IMR-90 (cell line): ENCODE measurements at regions not wholly inside any gene's neighbourhood (a gene's known extent, or its start where the extent isn't known, plus 50 kb on each side); places are given as distances from the start of the nearest gene placed in this dataset.

ENCODE experiments used
- ATAC-seq: fragments of 200-7000 bp; cut with Tn5 transposase; 2 replicates; pipeline ENCODE4 v1.9.1; 2020; ENCODE audit warnings: low read depth, mild to moderate bottlenecking, moderate library complexity
- BruUV-seq: library from RNA; stranded (reverse); fragments of 400-500 nt; replicated peaks from 2 replicates; lab custom pipeline; 2021; lab: Mats Ljungman, UMichigan
- CTCF ChIA-PET: fragments of 300-600 bp; formaldehyde crosslinking; extraction: SDS; loops from one replicate; lab custom pipeline; 2021; ENCODE audit warnings: antibody characterized with exemption; lab: Yijun Ruan, JAX
- POLR2A ChIA-PET: fragments of 300-600 bp; sonication (Branson Sonifier 250); formaldehyde crosslinking; loops from one replicate; lab custom pipeline; 2022; ENCODE audit warnings: antibody characterized with exemption; ENCODE audit not compliant: unreplicated experiment; lab: Charles Lee
- DNase-seq: peaks from one replicate; pipeline ENCODE4 v3.0.0; 2013
- H2AFZ ChIP-seq: replicated peaks from 2 replicates; pipeline ENCODE3; 2013; ENCODE audit warnings: low read length, mild to moderate bottlenecking; ENCODE audit not compliant: poor library complexity
- H2AK5ac ChIP-seq: 2 replicates; pipeline ENCODE4 v1.6.1; 2013; ENCODE audit warnings: low read depth, low read length, inconsistent platforms
- H2AK9ac ChIP-seq: replicated peaks from 2 replicates; pipeline ENCODE3; 2013; ENCODE audit warnings: mild to moderate bottlenecking, low read depth, low read length, moderate library complexity; ENCODE audit not compliant: poor library complexity
- H2BK120ac ChIP-seq: 2 replicates; pipeline ENCODE4 v1.6.1; 2013; ENCODE audit warnings: low read depth, low read length, inconsistent platforms
- H2BK15ac ChIP-seq: 3 replicates; pipeline ENCODE4 v1.6.1; 2013; ENCODE audit warnings: low read depth, low read length, inconsistent platforms
- H2BK20ac ChIP-seq: 2 replicates; pipeline ENCODE4 v1.6.1; 2013; ENCODE audit warnings: low read depth, mild to moderate bottlenecking, inconsistent platforms, low read length, moderate library complexity
- H2BK5ac ChIP-seq: 2 replicates; pipeline ENCODE4 v1.6.1; 2013; ENCODE audit warnings: mild to moderate bottlenecking, low read depth, low read length, inconsistent platforms; ENCODE audit not compliant: poor library complexity, severe bottlenecking
- H3K14ac ChIP-seq: replicated peaks from 2 replicates; pipeline ENCODE4 v1.6.1; 2013; ENCODE audit warnings: low read depth, low read length, inconsistent platforms
- H3K18ac ChIP-seq: 2 replicates; pipeline ENCODE4 v1.6.1; 2013; ENCODE audit warnings: low read depth, low read length, control low read depth
- H3K23ac ChIP-seq: 2 replicates; pipeline ENCODE4 v1.6.1; 2013; ENCODE audit warnings: low read depth, low read length, inconsistent platforms
- H3K27ac ChIP-seq: 2 replicates; pipeline ENCODE4 v1.5.1; 2013; ENCODE audit warnings: mild to moderate bottlenecking, control low read depth, low read length; ENCODE audit not compliant: insufficient read depth
- H3K27me3 ChIP-seq: 2 replicates; pipeline ENCODE4 v1.6.1; 2013; ENCODE audit warnings: low read length; ENCODE audit not compliant: control insufficient read depth, insufficient read depth
- H3K36me3 ChIP-seq: 2 replicates; pipeline ENCODE4 v1.6.1; 2013; ENCODE audit warnings: low read length, mixed read lengths; ENCODE audit not compliant: control insufficient read depth, insufficient read depth
- H3K4ac ChIP-seq: 2 replicates; pipeline ENCODE4 v1.6.1; 2013; ENCODE audit warnings: low read depth, low read length, inconsistent platforms
- H3K4me1 ChIP-seq: 2 replicates; pipeline ENCODE4 v1.6.1; 2013; ENCODE audit warnings: low read length, mixed read lengths; ENCODE audit not compliant: control insufficient read depth, insufficient read depth
- H3K4me2 ChIP-seq: 2 replicates; pipeline ENCODE4 v1.6.1; 2013; ENCODE audit warnings: low read depth, mild to moderate bottlenecking, control low read depth, low read length, moderate library complexity
- H3K4me3 ChIP-seq: 2 replicates; pipeline ENCODE4 v1.5.1; 2013; ENCODE audit warnings: low read depth, mild to moderate bottlenecking, control low read depth, low read length, moderate library complexity; ENCODE audit not compliant: insufficient read depth
- H3K56ac ChIP-seq: 2 replicates; pipeline ENCODE4 v1.6.1; 2013; ENCODE audit warnings: low read length, inconsistent platforms; ENCODE audit not compliant: insufficient read depth; ENCODE audit errors: extremely low read depth
- H3K79me1 ChIP-seq, 2 experiments: 2 replicates each; pipeline ENCODE4 v1.6.1; 2013; ENCODE audit warnings: low read length in 2 of 2, inconsistent platforms in 1 of 2, low read depth in 1 of 2
- H3K9ac ChIP-seq: 2 replicates; pipeline ENCODE4 v1.6.1; 2013; ENCODE audit warnings: low read depth, low read length, control low read depth
- H3K9me1 ChIP-seq: 2 replicates; pipeline ENCODE4 v1.6.1; 2013; ENCODE audit warnings: low read length, inconsistent platforms; ENCODE audit not compliant: insufficient read depth
- H3K9me3 ChIP-seq: 2 replicates; pipeline ENCODE4 v1.6.1; 2013; ENCODE audit warnings: low read length; ENCODE audit not compliant: control insufficient read depth, insufficient read depth
- H4K20me1 ChIP-seq: 2 replicates; pipeline ENCODE4 v1.6.1; 2013; ENCODE audit warnings: low read length, inconsistent platforms; ENCODE audit not compliant: insufficient read depth
- H4K5ac ChIP-seq: 2 replicates; pipeline ENCODE4 v1.6.1; 2013; ENCODE audit warnings: mild to moderate bottlenecking, low read depth, low read length, control low read depth
- H4K8ac ChIP-seq, 2 experiments: 2 replicates each; pipeline ENCODE4 v1.6.1; 2013; ENCODE audit warnings: low read depth in 2 of 2, low read length in 2 of 2, control low read depth in 1 of 2, inconsistent platforms in 1 of 2
- H4K91ac ChIP-seq: 2 replicates; pipeline ENCODE4 v1.6.1; 2013; ENCODE audit warnings: low read depth, low read length, inconsistent platforms; ENCODE audit not compliant: insufficient read depth
- BHLHE40 ChIP-seq: fragments of 150-350 bp; IDR thresholded peaks from 2 replicates; pipeline ENCODE4 v1.6.1; 2016; ENCODE audit warnings: mild to moderate bottlenecking, low read depth, low read length
- CEBPB ChIP-seq: IDR thresholded peaks from 2 replicates; pipeline ENCODE4 v1.6.1; 2012; ENCODE audit warnings: low read depth, low read length, improper control_type of control experiment
- CHD1 ChIP-seq: IDR thresholded peaks from 2 replicates; pipeline ENCODE4 v1.6.1; 2012; ENCODE audit warnings: low read depth, low read length, improper control_type of control experiment
- CTCF ChIP-seq: conservative IDR thresholded peaks from 2 replicates; pipeline ENCODE4 v1.5.1; 2012; ENCODE audit warnings: mild to moderate bottlenecking, low read depth, low read length, improper control_type of control experiment
- ELK1 ChIP-seq: fragments of 150-350 bp; IDR thresholded peaks from 2 replicates; pipeline ENCODE4 v1.6.1; 2016; ENCODE audit warnings: low read depth, mild to moderate bottlenecking, low read length, moderate library complexity, borderline replicate concordance
- FOS ChIP-seq: fragments of 150-350 bp; IDR thresholded peaks from 2 replicates; pipeline ENCODE4 v1.6.1; 2016; ENCODE audit warnings: low read depth, low read length
- MAFK ChIP-seq: IDR thresholded peaks from 2 replicates; pipeline ENCODE4 v1.6.1; 2012; ENCODE audit warnings: low read depth, low read length, improper control_type of control experiment
- MAZ ChIP-seq: IDR thresholded peaks from 2 replicates; pipeline ENCODE4 v1.6.1; 2012; ENCODE audit warnings: low read depth, mild to moderate bottlenecking, low read length, improper control_type of control experiment, moderate library complexity, borderline replicate concordance
- MXI1 ChIP-seq: IDR thresholded peaks from 2 replicates; pipeline ENCODE4 v1.6.1; 2012; ENCODE audit warnings: low read depth, mild to moderate bottlenecking, low read length, moderate library complexity, borderline replicate concordance
- NFE2L2 ChIP-seq: fragments of 150-350 bp; IDR thresholded peaks from 2 replicates; pipeline ENCODE4 v1.6.1; 2016; ENCODE audit warnings: low read depth, mild to moderate bottlenecking, low read length
- POLR2A ChIP-seq: IDR thresholded peaks from 2 replicates; pipeline ENCODE4 v1.6.1; 2012; ENCODE audit warnings: mild to moderate bottlenecking, low read depth, low read length
- RAD21 ChIP-seq: IDR thresholded peaks from 2 replicates; pipeline ENCODE4 v1.6.1; 2012; ENCODE audit warnings: low read length, improper control_type of control experiment
- RCOR1 ChIP-seq: IDR thresholded peaks from 2 replicates; pipeline ENCODE4 v1.6.1; 2012; ENCODE audit warnings: mild to moderate bottlenecking, low read length, improper control_type of control experiment; ENCODE audit not compliant: insufficient replicate concordance
- RFX5 ChIP-seq: IDR thresholded peaks from 2 replicates; pipeline ENCODE4 v1.8.0; 2012; ENCODE audit warnings: low read depth, mild to moderate bottlenecking, low read length, moderate library complexity
- SMC3 ChIP-seq: fragments of 150-350 bp; IDR thresholded peaks from 2 replicates; pipeline ENCODE4 v1.6.1; 2016; ENCODE audit warnings: low read depth, mild to moderate bottlenecking, antibody characterized with exemption, low read length, moderate library complexity
- WGBS, 2 experiments: methylation state at CpG; one replicate each; pipeline versions ENCODE4 v1.1.5 to v1.1.7; 2013; ENCODE audit warnings: missing lambda C conversion rate in 2 of 2; ENCODE audit not compliant: insufficient read length in 1 of 2; ENCODE audit errors: extremely low coverage in 2 of 2; 5-methylcytosine and 5-hydroxymethylcytosine counted together
- dilution Hi-C: fragments of 300-500 bp; cut with HindIII; formaldehyde crosslinking; loops from one replicate; pipeline ENCODE4 v1.14.3; 2018; ENCODE audit warnings: low sequenced_read_pairs; ENCODE audit not compliant: unreplicated experiment
- in situ Hi-C: fragments of 300-500 bp; cut with MboI; formaldehyde crosslinking; loops from 3 replicates; pipeline ENCODE4 v1.14.3; 2019; ENCODE audit warnings: low sequenced_read_pairs, inconsistent platforms, mixed read lengths
- intact Hi-C: fragments of 100-400 bp; cut with micrococcal nuclease; formaldehyde crosslinking; loops from 2 replicates; pipeline ENCODE4 v1.10.0; 2022
- TF ChIP-seq, protein P1 (sequence below): fragments of 150-350 bp; IDR thresholded peaks from 2 replicates; pipeline ENCODE4 v1.6.1; 2017; ENCODE audit warnings: mild to moderate bottlenecking, antibody characterized with exemption, low read length, low read depth

DNA sequence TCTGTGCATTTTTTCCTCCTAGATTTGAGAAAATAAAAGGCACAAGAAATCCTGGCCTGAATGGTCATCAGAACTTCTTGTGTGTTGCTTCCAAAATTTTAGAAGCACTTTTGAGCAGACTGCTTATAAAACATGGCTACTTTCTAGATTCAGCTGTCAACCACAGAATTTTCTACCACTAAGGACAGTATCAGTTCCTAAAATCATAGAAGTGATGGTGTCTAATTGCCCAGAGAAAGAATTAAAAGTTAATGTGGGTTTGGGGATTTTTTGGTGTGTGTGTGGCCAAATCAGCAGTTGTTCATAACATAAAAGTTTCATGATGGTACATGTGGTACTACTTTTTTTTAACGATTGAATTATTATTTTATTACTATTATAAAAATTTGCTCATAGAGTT is 171.4 kb upstream of the SNX7 start:
- Histone ChIP-seq H3K9me1 (no peaks in the 10 kb centered on the region), H2BK15ac (no peak overlapping the region), H3K4ac (no peak overlapping the region), H3K23ac (no peak overlapping the region), H4K8ac (no peak overlapping the region), H3K9ac (no peak overlapping the region), H3K27me3 (peaks cover 2% of the 10 kb centered on the region; the same call in 1 of the 2 replicates), H2AK9ac (no peak overlapping the region), H3K4me1 (no peaks in the 10 kb centered on the region), H3K4me2 (no peak overlapping the region), H4K5ac (no peak overlapping the region), H2AFZ (no peak overlapping the region), H2BK5ac (no peak overlapping the region), H3K9me3 (no peaks in the 10 kb centered on the region), H3K4me3 (no peak overlapping the region), H2BK20ac (no peak overlapping the region), H2AK5ac (no peak overlapping the region), H3K79me1 (no peaks in the 10 kb centered on the region), H2BK120ac (no peak overlapping the region), H3K56ac (no peak overlapping the region), H3K27ac (no peak overlapping the region), H3K14ac (no peak overlapping the region), H3K36me3 (no peaks in the 10 kb centered on the region), H4K91ac (no peak overlapping the region), H4K20me1 (no peaks in the 10 kb centered on the region), H3K18ac (no peak overlapping the region)
- dilution Hi-C loops = no loop called here
- DNase-seq (no peak), ATAC-seq (no peak)
- intact Hi-C loops = no loop called here
- BruUV-seq = no TSS peak
- ChIA-PET CTCF (no interaction called here), POLR2A (no interaction called here)
- TF ChIP-seq NFE2L2 (no peak), FOS (no peak), MXI1 (no peak), RCOR1 (no peak), SMC3 (no peak), POLR2A (no peak), MAZ (no peak), CTCF (no peak), MAFK (no peak), BHLHE40 (no peak), ELK1 (no peak), RAD21 (no peak), CEBPB (no peak), CHD1 (no peak), RFX5 (no peak)
- TF ChIP-seq, protein P1, sequence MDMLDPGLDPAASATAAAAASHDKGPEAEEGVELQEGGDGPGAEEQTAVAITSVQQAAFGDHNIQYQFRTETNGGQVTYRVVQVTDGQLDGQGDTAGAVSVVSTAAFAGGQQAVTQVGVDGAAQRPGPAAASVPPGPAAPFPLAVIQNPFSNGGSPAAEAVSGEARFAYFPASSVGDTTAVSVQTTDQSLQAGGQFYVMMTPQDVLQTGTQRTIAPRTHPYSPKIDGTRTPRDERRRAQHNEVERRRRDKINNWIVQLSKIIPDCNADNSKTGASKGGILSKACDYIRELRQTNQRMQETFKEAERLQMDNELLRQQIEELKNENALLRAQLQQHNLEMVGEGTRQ = no peak
- no CpG with 5 or more reads among the region's 1 CpG for WGBS, 2 experiments
- in situ Hi-C loops = no loop called here
